ENCODE measurements at regions not wholly inside any gene's neighbourhood (a gene's known extent, or its start where the extent isn't known, plus 50 kb on each side); places are given as distances from the start of the nearest gene placed in this dataset.
"Not testable (repeated sequence)": the region's sequence is repeated elsewhere in the genome, so short reads cannot be mapped to it uniquely, and the experiment has no call there.

GRCh38 chr4:115973768-115974167, 860.3 kb upstream of the NDST4 start:
- DNase-seq (ENCODE audit: extremely low spot score): no peak

GRCh38 chr4:115972967-115973366, 859.5 kb upstream of the NDST4 start:
- Histone ChIP-seq H3K9me3 (no peaks in the 10 kb centered on the region), H3K4me1 (no peaks in the 10 kb centered on the region), H3K27ac (replicated peaks in 1 of 4) (no peak overlapping the region), H3K36me3 (no peaks in the 10 kb centered on the region), H3K27me3 (no peaks in the 10 kb centered on the region), H3K4me3 (no peak overlapping the region)
- WGBS: 81% methylated on average over 2 of the region's 2 CpGs
- TF ChIP-seq POLR2AphosphoS5 (IDR thresholded peaks at IDR 0.05) (no peak), CTCF (IDR thresholded peaks at IDR 0.05) (no peak), EP300 (IDR thresholded peaks at IDR 0.05) (no peak), POLR2A (IDR thresholded peaks at IDR 0.05; ENCODE audit: low read depth) (no peak)
- intact Hi-C loops (cut with DNase I): no loop called here
- DNase-seq (ENCODE audit: extremely low spot score): no peak

More at GRCh38 chr4:115973768-115974167, 860.3 kb upstream of the NDST4 start:
- Histone ChIP-seq H3K4me1 (no peaks in the 10 kb centered on the region), H3K36me3 (no peaks in the 10 kb centered on the region), H3K4me3 (no peak overlapping the region), H3K27me3 (no peaks in the 10 kb centered on the region), H3K27ac (replicated peaks in 1 of 4) (no peak overlapping the region), H3K9me3 (no peaks in the 10 kb centered on the region)
- 0% methylated on average over 1 of the region's 1 CpG for WGBS
- TF ChIP-seq CTCF (IDR thresholded peaks at IDR 0.05) (no peak), POLR2A (IDR thresholded peaks at IDR 0.05; ENCODE audit: low read depth) (no peak)
- intact Hi-C loops (cut with DNase I): no loop called here

GRCh38 chr4:115970859-115971258, 857.4 kb upstream of the NDST4 start:
- DNase-seq (ENCODE audit: extremely low spot score): no peak
- Histone ChIP-seq H3K4me3 (no peak overlapping the region), H3K27me3 (no peaks in the 10 kb centered on the region), H3K9me3 (no peaks in the 10 kb centered on the region), H3K36me3 (no peaks in the 10 kb centered on the region), H3K27ac (replicated peaks in 1 of 4) (no peak overlapping the region), H3K4me1 (no peaks in the 10 kb centered on the region)
- no peak for TF ChIP-seq EP300 (IDR thresholded peaks at IDR 0.05)
- WGBS: 85% methylated on average over 2 of the region's 2 CpGs
- intact Hi-C loops (cut with DNase I): no loop called here

GRCh38 chr4:115969756-115970155, 856.3 kb upstream of the NDST4 start:
- TF ChIP-seq POLR2A (IDR thresholded peaks at IDR 0.05; ENCODE audit: low read depth) (no peak), CTCF (IDR thresholded peaks at IDR 0.05) (no peak), EP300 (IDR thresholded peaks at IDR 0.05) (no peak), POLR2AphosphoS5 (IDR thresholded peaks at IDR 0.05) (no peak)
- Histone ChIP-seq H3K9me3 (no peaks in the 10 kb centered on the region), H3K27me3 (no peaks in the 10 kb centered on the region), H3K36me3 (no peaks in the 10 kb centered on the region), H3K4me1 (no peaks in the 10 kb centered on the region), H3K27ac (replicated peaks in 1 of 4) (no peak overlapping the region), H3K4me3 (no peak overlapping the region)
- no peak for DNase-seq (ENCODE audit: extremely low spot score)
- 50% methylated on average over 1 of the region's 1 CpG for WGBS
- intact Hi-C loops (cut with DNase I): no loop called here

GRCh38 chr4:115965588-115965987, 852.2 kb upstream of the NDST4 start:
- no peak for DNase-seq (ENCODE audit: extremely low spot score)

GRCh38 chr4:115956054-115956796, 842.8 kb upstream of the NDST4 start:
- H3K36me3 ChIP-seq; H3K4me3 ChIP-seq; H3K27me3 ChIP-seq; H3K27ac ChIP-seq (replicated peaks in 1 of 4); H3K9me3 ChIP-seq; intact Hi-C loops (cut with DNase I); H3K4me1 ChIP-seq; DNase-seq (ENCODE audit: extremely low spot score): not testable (repeated sequence)
- 69% methylated on average over 5 of the region's 6 CpGs for WGBS

More at GRCh38 chr4:115965588-115965987, 852.2 kb upstream of the NDST4 start:
- TF ChIP-seq POLR2AphosphoS5 (IDR thresholded peaks at IDR 0.05) (no peak), EP300 (IDR thresholded peaks at IDR 0.05) (no peak), CTCF (IDR thresholded peaks at IDR 0.05) (no peak), POLR2A (IDR thresholded peaks at IDR 0.05; ENCODE audit: low read depth) (no peak)
- no peak overlapping the region for H3K4me3 ChIP-seq
- no peaks in the 10 kb centered on the region for H3K4me1 ChIP-seq
- intact Hi-C loops (cut with DNase I): no loop called here
- 94% methylated on average over 3 of the region's 3 CpGs for WGBS
- H3K36me3 ChIP-seq: no peaks in the 10 kb centered on the region
- H3K27me3 ChIP-seq: no peaks in the 10 kb centered on the region
- H3K9me3 ChIP-seq: no peaks in the 10 kb centered on the region
- H3K27ac ChIP-seq (replicated peaks in 1 of 4): no peak overlapping the region

All from esophagus muscularis mucosa (tissue), 4 donors.